OCI-LY3 (cell line): ENCODE measurements at regions not wholly inside any gene's neighbourhood (a gene's known extent, or its start where the extent isn't known, plus 50 kb on each side); places are given as distances from the start of the nearest gene placed in this dataset.

ENCODE experiments used
- H2AFZ ChIP-seq: fragments of 200-600, 300-600 bp; shearing (Covaris generic); 2 replicates; pipeline ENCODE4 v1.6.0; 2014; ENCODE audit warnings: antibody characterized with exemption, low read depth, low read length
- H3K27ac ChIP-seq: fragments of 200-600, 300-600 bp; sonication (generic); 2 replicates; pipeline ENCODE4 v1.5.1; 2014; ENCODE audit warnings: mild to moderate bottlenecking, low read length, moderate library complexity, mixed read lengths
- H3K27me3 ChIP-seq: fragments of 200-600, 300-600 bp; sonication (generic); 2 replicates; pipeline ENCODE4 v1.6.1; 2014; ENCODE audit warnings: low read depth, low read length, mixed read lengths
- H3K36me3 ChIP-seq: fragments of 200-600, 300-600 bp; sonication (generic); replicated peaks from 2 replicates; pipeline ENCODE3; 2014; ENCODE audit warnings: low read depth, low read length, mixed read lengths
- H3K4me1 ChIP-seq: fragments of 300-600, 200-600 bp; sonication (generic); 2 replicates; pipeline ENCODE4 v1.6.1; 2014; ENCODE audit warnings: low read length, mixed read lengths
- H3K4me2 ChIP-seq: fragments of 200-600, 300-600 bp; sonication (generic); 2 replicates; pipeline ENCODE4 v1.6.1; 2014; ENCODE audit warnings: low read length, mixed read lengths
- H3K4me3 ChIP-seq: fragments of 300-600, 200-600 bp; sonication (generic); 2 replicates; pipeline ENCODE4 v1.5.1; 2014; ENCODE audit warnings: antibody characterized with exemption, mild to moderate bottlenecking, low read length, moderate library complexity
- H3K79me2 ChIP-seq: fragments of 300-600, 200-600 bp; shearing (Covaris generic); 2 replicates; pipeline ENCODE4 v1.6.1; 2014; ENCODE audit warnings: mild to moderate bottlenecking, low read length, mixed read lengths
- H3K9ac ChIP-seq: fragments of 300-600, 200-600 bp; shearing (Covaris generic); 2 replicates; pipeline ENCODE4 v1.6.0; 2014; ENCODE audit warnings: mild to moderate bottlenecking, low read length, moderate library complexity
- H3K9me3 ChIP-seq: fragments of 200-600, 300-600 bp; shearing (Covaris generic); 2 replicates; pipeline ENCODE4 v1.6.1; 2014; ENCODE audit warnings: low read length, mixed read lengths; ENCODE audit not compliant: insufficient read depth
- H4K20me1 ChIP-seq: fragments of 200-600, 300-600 bp; sonication (generic); 2 replicates; pipeline ENCODE4 v1.6.1; 2016; ENCODE audit warnings: low read length, mixed read lengths; ENCODE audit not compliant: insufficient read depth
- EZH2phosphoT487 ChIP-seq: fragments of 200-600 bp; shearing (Covaris generic); IDR thresholded peaks from 2 replicates; pipeline ENCODE4 v1.6.1; 2018; ENCODE audit warnings: antibody characterized with exemption, mixed run types, low read depth
- TF ChIP-seq, protein P1 (sequence below): fragments of 200-600, 300-600 bp; sonication (generic); IDR thresholded peaks from 2 replicates; pipeline ENCODE4 v1.5.1; 2014; ENCODE audit warnings: antibody characterized with exemption, low read length, low read depth

DNA sequence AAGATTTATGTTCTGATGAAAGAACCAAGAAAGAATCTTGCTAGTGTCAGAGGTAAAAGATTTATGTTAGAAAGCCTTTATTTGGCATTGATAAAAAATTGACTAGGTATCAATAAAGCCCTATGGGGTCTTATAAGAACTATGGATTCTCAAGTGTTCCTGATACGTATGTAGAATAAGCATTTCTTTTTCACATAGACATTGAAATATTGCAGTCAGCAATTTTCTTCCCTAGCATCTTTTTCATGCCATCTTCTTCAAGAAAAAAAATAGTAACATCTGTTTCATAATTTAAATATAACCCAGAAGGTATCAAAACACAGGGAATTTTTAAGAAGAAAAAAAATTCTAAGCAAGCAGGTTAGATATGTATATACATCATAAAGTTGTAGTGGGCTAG lies 230.6 kb downstream of the CENPW start:
- Histone ChIP-seq H3K4me3 (no peak overlapping the region), H4K20me1 (no peaks in the 10 kb centered on the region), H3K27ac (no peak overlapping the region), H3K4me1 (no peaks in the 10 kb centered on the region), H3K27me3 (no peaks in the 10 kb centered on the region), H3K79me2 (no peaks in the 10 kb centered on the region), H3K36me3 (no peaks in the 10 kb centered on the region), H2AFZ (no peak overlapping the region), H3K9me3 (no peaks in the 10 kb centered on the region), H3K4me2 (no peak overlapping the region), H3K9ac (no peak overlapping the region)
- TF ChIP-seq, protein P1, sequence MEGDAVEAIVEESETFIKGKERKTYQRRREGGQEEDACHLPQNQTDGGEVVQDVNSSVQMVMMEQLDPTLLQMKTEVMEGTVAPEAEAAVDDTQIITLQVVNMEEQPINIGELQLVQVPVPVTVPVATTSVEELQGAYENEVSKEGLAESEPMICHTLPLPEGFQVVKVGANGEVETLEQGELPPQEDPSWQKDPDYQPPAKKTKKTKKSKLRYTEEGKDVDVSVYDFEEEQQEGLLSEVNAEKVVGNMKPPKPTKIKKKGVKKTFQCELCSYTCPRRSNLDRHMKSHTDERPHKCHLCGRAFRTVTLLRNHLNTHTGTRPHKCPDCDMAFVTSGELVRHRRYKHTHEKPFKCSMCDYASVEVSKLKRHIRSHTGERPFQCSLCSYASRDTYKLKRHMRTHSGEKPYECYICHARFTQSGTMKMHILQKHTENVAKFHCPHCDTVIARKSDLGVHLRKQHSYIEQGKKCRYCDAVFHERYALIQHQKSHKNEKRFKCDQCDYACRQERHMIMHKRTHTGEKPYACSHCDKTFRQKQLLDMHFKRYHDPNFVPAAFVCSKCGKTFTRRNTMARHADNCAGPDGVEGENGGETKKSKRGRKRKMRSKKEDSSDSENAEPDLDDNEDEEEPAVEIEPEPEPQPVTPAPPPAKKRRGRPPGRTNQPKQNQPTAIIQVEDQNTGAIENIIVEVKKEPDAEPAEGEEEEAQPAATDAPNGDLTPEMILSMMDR: no peak
- no peak for TF ChIP-seq EZH2phosphoT487

DNA sequence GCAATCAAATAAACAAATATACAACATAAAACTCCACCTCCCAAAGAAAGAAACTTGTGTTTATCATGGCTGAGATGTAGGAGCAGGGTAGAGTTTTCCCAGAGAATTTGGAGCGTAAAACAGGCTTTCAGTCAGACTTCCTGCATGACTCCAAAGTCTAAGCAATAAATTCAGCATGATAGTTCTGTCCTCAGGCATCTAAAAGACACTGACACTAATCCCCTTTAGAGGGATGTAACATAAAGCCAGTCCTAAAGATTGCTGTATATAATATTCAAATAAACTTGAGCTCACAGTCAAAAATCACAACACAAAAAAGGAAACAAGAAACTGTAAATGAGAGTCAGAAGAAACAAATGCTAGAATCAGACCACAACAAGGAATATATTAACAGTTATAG lies 234.4 kb downstream of the CENPW start:
- H3K9me3 ChIP-seq: no peaks in the 10 kb centered on the region
- TF ChIP-seq, protein P1: no peak
- TF ChIP-seq EZH2phosphoT487: no peak

DNA sequence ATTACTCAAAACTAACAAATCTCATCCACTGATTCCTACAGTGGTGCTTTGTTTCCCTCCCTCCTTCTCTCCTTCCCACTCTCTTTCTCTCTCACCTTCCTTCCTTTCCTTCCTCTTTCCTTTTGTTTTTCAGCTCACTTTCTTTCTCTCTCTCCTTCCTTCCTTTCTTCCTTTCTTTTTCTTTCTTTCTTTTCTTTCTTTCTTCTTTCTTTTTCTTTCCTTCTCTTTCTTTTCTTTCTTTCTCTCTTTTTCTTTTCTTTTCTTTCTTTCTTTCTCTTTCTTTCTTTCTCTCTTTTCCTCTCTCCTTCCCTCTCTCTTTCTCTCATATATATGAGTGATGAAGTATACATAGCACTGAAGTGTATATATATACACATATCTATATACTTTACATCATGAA lies 241.4 kb downstream of the CENPW start:
- TF ChIP-seq, protein P1: no peak
- no peak for TF ChIP-seq EZH2phosphoT487
- no peaks in the 10 kb centered on the region for H3K27me3 ChIP-seq
- no peak overlapping the region for H2AFZ ChIP-seq
- no peaks in the 10 kb centered on the region for H4K20me1 ChIP-seq
- no peaks in the 10 kb centered on the region for H3K36me3 ChIP-seq
- H3K4me3 ChIP-seq: no peak overlapping the region
- no peaks in the 10 kb centered on the region for H3K9me3 ChIP-seq
- H3K4me1 ChIP-seq: no peaks in the 10 kb centered on the region
- H3K79me2 ChIP-seq: no peaks in the 10 kb centered on the region
- H3K27ac ChIP-seq: no peak overlapping the region
- no peak overlapping the region for H3K9ac ChIP-seq
- H3K4me2 ChIP-seq: no peak overlapping the region

More for the DNA sequence above, 234.4 kb downstream of the CENPW start:
- H3K4me3 ChIP-seq: no peak overlapping the region
- no peaks in the 10 kb centered on the region for H3K36me3 ChIP-seq
- no peaks in the 10 kb centered on the region for H4K20me1 ChIP-seq
- H3K27me3 ChIP-seq: no peaks in the 10 kb centered on the region
- H3K4me2 ChIP-seq: no peak overlapping the region
- no peaks in the 10 kb centered on the region for H3K4me1 ChIP-seq
- H3K27ac ChIP-seq: no peak overlapping the region
- H3K79me2 ChIP-seq: no peaks in the 10 kb centered on the region
- no peak overlapping the region for H2AFZ ChIP-seq
- H3K9ac ChIP-seq: no peak overlapping the region

DNA sequence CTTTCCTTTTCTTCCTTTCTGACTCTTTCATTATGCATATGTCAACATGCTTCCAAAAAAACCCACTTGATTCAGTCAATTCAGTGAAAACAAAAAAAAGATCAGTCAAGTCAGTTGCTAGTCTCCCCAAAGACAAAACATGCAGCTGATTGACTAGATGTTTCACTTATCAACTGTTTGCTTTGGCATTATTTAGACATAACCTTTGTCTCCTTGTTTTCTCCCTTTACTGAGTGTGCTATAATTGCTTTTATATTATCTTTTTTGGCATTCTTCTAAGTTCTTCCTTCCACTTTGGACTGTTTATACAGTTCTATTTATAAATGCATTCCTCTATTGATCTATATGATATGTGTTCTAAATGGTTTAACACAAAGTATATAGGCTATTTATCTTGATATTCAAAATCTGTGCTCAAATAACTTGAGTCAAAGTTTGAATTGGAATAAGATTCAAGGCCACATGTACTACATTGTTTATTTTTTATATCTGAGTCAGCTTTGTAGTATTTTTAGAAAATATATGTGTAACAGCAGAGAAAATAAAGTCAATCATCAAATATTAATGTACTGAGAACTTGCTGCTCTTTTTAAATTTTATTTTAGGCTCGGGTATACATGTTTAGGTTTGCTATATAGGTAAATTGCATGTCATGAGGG lies 260.5 kb downstream of the CENPW start:
- Histone ChIP-seq H3K9ac (no peak overlapping the region), H3K4me3 (no peak overlapping the region), H3K36me3 (no peaks in the 10 kb centered on the region), H3K9me3 (no peaks in the 10 kb centered on the region), H2AFZ (no peak overlapping the region), H3K79me2 (no peaks in the 10 kb centered on the region), H3K27ac (no peak overlapping the region), H3K4me1 (no peaks in the 10 kb centered on the region), H3K4me2 (no peak overlapping the region), H4K20me1 (no peaks in the 10 kb centered on the region), H3K27me3 (no peaks in the 10 kb centered on the region)
- TF ChIP-seq, protein P1: no peak
- TF ChIP-seq EZH2phosphoT487: no peak
